HUDEP-2 (cell line): ENCODE measurements at regions not wholly inside any gene's neighbourhood (a gene's known extent, or its start where the extent isn't known, plus 50 kb on each side); places are given as distances from the start of the nearest gene placed in this dataset.
"Not testable (repeated sequence)": the region's sequence is repeated elsewhere in the genome, so short reads cannot be mapped to it uniquely, and the experiment has no call there.

Experiments
- DNase-seq, 76 experiments: peaks; one replicate each; lab custom pipeline; 2025; ENCODE audit not compliant: unreplicated experiment in 76 of 76; lab: John Stamatoyannopoulos, UW

DNA sequence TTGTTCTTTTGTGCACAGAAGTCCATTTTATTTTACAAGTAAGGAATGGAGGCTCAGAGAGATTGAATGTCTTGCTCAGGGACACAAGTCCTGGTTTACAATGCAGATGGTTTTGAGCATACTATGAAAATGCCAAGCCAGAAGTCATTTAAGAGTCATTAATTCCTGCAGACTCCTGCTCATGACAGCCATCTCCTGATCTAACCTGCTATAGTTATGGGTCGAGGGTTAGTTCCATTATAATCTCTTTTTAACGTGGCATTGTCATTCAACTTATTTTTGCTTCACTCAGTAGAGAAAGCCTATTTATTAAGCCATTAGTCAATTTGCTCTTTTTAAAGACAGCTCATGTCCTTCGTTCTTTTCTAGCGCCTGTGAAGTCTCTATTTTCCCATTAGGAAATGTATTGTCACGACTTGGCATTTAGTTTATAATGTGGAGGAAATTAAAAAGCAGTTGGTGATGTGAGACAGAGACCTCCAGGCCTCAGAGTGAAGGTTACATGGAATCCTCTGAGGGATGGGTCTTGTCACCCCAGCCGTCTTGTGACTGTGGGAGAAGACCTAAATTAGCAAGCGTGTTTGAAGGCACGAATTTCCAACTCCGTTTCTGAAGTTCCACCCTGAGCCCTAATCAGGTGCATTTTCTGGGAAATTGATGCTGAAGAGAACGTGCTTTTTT lies 84.1 kb downstream of the ACTBL2 start:
- DNase-seq, result no peak

DNA sequence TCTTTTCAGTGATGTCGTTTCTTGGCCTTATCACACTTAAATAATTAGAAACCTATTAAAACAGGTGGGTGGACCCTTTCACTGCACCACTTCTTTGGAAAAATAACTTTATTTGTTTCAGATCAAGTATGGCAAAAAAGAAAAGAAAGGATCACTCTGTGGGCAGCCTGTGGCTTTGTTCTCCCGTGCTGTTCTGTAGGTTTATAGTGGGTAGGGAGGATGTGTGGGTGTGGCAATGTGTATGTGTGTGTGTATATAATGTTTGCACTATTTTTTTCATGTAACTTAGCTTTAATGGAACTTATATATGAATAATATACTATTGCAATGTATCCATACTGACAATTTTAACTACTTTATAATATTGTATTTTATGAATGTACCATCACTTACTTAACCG lies 85.9 kb downstream of the ACTBL2 start:
- DNase-seq, result no peak

DNA sequence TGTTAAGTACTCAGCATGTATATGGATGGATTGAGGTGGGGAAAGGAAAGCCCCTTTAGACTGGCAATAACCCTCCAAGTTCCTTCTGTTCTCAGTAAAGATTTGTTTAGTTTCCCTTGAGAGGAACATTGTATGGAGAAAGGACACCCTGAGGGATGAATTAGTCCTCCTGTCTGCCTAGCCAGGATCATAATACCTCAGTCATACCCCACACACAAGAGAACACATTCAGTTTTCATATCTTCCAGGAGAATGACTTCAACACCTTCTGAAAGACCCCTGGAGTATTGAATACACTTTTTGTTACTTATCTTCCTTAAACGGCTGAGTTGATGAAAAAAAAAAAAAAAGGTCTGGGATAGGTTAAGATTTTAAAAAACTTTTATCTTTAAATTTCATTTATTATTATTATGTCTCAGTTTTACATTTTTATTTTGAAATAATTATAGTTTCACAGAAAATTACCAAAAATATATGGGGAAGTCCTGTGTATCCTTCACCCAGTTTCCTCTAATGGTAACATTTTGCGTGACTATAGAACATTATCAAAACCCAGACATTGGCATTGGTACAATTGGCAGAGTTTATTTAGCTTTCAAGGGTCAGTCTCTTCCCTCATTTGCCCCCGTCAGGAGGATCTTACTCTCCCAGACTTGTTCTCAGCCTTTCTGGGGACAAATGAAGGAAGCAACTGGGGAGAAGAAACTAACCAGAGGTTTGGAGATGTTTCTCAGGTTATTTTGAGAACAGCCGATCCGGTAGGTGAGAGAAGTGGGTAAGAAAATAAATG lies 88.0 kb downstream of the ACTBL2 start:
- DNase-seq, result no peak

DNA sequence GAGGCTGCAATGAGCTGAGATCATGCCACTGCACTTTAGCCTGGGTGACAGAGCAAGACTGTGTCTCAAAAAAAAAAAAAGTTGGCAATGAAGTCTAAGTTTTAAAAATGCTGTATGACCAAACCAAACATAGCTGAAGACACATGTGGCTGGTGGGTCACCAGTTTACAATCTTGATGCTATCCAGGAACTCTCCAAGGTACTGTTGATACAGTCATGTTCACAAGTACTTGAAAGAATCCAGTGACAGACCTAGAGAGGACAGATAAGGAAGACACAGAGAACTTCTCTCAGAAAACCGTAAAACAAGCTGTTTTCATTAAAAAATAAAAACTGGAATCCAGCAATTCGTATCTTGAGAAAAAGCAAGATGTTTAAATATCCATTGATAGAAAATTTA lies 95.7 kb downstream of the ACTBL2 start:
- DNase-seq, result peak in 1 of 76 experiments; percentile 7

DNA sequence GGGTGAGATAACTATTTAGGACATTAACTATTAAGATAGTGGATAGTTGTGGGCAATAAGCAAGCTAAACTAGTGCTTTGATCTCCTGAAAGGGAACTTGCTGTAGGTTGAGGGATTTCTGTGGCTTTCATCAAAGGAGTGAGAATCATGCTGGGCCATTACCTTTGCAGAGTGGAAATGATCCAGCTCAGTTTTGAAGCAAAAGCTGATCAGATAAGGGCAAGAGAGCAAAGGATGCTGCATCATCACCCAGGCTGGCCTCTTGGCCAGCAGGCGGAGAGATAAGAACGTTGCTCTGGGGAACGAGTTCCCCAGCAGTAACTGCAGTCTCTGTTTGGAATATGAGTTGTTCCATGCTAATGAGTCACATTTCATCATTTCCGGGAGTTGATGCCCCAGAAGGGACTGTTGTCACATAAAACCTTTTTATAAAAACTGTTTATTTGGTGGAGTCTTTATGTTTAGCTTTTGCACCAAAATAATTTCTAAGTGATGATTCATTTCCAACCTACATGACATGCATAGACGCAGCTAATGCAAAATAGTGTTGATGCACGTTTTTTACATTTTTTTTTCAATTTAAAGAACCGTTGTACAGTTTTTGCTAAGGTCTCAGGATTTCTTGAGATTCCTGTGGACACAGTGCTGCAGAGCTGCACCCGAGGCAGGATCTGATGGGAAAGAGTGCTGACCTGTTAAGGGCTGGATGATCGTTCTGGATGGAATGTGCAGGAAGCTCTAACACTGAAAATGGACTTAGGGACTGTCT lies 99.3 kb downstream of the ACTBL2 start:
- peak in 20 of 76 experiments; percentile 1 to 41 (median 16) for DNase-seq

DNA sequence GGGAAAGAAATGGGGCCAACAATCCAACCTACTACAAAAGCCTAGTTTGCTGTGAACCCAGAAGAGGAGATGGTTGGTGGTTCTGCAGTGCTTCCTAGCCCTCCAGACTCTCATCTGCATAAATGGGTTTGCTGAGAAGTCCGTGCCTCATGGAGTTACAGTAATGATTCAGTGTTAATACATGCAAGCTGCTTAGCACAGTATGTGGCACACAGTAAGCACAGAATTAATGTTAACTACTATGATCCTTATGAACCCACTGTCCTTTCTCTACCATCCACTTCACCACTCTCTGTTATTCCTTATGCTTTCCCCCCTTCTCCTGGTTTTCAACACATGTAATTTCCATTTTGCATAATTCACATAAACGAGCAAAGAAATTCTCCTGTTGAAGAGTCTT lies 100.0 kb downstream of the ACTBL2 start:
- DNase-seq, result no peak

DNA sequence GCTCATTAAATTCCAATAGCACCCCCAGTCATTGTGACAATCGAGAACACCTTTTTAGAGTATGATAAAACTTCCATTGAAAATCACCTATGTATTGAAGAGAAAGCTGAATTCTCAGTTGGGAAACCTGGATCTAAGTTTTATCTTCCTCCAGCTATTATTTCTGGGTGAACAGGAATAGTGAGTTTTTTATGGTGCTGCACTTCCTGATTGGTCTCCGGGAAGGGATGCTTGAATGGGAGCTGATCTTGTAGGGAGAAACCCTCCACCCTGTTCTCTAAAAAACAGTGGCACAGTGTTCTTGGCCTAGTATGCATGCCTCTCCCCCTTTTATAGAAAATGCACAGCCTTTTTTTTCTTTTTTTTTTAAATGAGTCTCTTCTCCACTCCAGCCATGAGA lies 112.2 kb downstream of the ACTBL2 start:
- no peak for DNase-seq

DNA sequence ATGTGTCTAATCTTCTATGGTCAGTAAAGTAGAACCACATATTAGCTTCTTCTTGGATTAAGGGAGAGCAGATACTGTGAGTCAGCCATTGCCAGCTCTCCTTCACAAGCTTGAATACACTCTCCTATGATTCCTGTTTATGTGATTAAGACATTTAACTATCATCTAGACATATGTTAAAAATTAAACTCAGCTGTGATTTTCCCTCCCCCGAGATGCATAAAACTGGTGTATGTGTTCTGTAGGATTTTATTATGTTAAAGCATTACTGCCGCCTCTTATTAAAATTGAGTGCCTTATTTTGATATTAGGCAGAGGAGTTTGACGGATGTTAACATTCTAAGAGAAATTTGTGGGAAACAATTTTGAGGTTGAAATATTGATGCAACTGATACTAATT lies 114.6 kb downstream of the ACTBL2 start:
- DNase-seq, result no peak

DNA sequence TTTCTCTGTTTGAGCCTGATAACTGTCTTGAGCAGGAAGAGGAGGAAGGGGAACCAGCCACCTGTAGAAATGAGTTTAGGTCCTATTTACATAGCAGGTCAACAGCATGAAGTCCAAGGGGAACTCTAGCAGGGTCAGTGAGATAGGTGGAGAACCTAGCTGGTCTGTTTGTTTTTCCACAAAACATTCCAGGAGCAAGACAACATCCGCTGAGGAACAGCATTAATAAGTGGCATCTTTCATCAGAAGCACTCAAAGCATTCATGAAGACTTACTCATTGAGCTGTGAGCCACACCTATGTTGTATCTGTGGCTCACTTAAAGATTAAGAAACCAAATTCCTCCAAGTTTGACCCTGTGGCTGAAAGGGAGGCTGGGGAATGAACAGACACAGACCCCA lies 115.9 kb downstream of the ACTBL2 start:
- DNase-seq, result no peak

DNA sequence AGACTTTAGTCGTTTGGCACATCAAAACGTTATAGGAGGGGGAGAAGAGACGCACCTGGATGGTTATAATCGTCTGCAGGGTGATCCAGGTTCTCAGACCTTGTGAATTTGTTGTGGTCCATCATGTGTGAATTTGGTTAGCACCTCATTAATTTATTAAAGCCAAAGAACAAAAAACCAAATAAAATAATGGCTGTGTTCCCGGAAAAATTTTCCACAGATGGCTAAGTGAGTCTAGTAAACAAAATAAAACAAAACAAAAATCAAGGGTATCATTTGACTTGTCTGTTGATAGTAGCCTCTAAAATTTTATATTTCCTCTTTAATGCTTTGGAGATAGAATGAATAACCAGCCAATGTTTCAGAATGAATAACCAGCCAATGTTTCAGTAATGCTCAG lies 119.7 kb downstream of the ACTBL2 start:
- no peak for DNase-seq

DNA sequence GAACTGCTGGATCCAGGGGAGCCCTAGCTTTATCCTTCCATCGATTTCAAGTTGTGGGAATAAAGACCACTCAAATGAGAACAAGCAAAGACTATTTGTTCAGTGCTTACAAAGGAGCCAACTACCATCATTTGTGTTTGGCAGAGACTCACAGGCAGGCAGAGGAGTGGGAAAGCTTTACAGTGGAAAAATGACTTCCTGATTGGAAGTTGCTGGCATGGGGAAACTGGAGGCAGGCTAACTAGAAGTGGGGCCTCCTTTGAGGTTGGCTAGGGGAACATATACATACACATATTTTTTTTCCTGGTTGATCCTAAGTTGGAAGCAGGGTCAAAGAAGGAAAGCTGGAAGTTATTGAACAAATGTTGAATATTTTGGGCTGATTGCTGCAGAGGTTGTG lies 121.7 kb downstream of the ACTBL2 start:
- DNase-seq, result no peak

DNA sequence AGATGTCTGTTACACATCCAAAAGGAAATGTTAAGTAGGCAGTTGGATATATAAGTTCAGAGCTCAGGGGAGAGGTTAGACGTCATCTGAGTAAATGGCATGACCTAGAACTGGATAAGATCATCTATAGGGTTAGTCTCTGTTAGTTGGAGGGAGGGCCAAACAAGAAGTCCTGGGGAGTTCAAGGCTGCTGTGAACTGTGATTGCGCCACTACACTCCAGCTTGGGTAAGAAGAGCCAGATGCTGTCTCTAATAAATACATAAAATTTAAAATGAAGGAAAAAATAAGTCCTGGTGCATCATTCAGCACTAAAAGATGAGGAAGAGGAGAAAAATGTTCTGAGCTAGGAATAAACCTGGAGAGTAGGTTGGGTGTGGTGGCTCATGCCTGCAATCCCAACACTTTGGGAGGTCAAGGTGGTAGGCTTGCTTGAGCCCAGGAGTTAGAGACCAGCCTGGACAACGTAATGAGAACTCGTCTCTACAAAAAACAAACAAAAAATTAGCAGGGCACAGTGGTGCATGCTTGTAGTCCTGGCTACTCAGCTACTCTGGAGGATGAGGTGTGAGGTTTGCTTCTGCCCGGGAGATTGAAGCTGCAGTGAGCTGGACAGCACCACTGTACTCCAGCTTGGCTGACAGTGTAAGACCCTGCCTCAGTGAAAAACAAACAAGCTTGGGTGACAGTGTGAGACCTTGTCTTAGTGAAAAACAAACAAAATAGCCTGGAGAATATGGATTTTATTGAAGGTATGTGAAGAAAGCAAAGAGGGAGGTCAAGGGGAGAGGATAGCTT lies 123.6 kb downstream of the ACTBL2 start:
- no peak for DNase-seq

DNA sequence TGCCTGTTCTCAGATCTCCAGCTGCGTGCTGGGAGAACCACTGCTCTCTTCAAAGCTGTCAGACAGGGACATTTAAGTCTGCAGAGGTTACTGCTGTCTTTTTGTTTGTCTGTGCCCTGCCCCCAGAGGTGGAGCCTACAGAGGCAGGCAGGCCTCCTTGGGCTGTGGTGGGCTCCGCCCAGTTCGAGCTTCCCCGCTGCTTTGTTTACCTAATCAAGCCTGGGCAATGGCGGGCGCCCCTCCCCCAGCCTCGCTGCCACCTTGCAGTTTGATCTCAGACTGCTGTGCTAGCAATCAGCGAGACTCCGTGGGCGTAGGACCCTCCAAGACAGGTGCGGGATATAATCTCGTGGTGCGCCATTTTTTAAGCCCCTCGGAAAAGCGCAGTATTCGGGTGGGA lies 125.8 kb downstream of the ACTBL2 start:
- not testable (repeated sequence) for DNase-seq

DNA sequence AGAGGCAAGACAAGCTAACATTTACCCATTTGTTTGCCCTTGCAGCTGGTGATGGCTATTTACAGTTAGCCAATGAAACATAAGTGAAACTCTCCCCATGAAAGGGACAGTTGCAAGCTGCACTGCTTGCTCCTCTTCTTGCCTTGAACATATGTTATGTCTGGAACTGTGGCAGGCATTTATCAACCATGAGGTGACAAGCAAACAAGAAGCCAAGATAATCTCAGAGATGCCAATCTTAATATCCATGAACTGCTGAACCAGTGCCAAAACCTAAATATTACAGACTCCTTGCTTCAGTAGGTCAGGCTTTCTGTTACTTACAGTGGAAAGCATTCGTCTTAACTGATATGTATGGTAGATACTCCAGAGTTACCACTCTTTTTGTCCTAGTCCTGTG lies 133.4 kb downstream of the ACTBL2 start:
- DNase-seq, result no peak

DNA sequence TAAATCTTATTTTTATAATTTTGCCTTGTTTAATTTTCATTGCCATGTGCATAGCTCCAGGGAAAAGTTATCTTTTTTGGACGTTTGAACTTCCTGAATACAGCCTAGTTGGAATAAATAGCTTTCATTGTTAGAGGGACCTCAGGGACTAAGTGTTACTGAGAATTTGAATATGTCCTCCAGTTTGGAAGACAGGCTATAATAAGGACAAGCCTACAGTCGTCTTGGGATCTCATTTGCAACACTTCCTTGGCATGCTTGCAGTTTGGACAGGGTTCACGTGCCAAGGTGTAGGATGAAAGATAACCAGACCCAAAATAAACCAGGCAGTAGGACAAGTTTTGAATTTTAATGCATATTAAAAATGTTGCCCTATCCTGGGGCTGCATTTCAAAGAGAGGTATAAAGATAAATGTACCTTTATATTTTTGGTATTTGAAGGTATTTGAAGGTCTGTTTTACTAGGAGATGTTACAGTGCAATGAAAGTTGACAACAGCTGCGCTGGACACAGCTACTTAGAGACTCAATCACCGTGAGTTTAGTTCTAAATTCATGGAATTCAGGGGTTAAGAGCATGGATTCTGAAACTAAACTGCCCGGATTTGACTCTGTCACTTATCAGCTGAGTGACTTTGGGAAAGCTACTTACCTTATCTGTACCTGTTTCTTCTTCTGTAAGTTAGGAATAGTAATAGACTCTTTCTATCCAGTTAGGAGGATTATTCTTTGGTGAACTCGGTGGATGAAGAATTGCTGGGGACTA lies 134.1 kb downstream of the ACTBL2 start:
- no peak for DNase-seq

DNA sequence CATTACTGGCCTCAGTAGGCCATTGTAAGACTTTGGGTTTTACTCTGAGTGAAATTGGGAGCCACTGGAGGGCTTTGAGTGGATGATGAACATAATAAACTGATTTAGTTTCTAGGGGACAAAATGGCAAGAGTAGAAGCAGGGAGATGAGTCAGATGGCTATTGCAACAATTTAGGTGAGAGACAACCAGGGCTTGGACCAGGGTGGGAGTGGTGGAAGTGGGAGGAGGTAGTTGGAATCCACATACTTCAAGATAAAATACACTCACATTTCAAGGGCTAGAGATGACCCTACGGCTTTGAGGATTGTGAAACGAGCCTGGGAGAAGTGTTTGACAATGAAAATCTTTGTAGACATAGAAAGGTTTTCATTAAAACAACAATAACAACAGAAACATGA lies 136.3 kb downstream of the ACTBL2 start:
- no peak for DNase-seq

DNA sequence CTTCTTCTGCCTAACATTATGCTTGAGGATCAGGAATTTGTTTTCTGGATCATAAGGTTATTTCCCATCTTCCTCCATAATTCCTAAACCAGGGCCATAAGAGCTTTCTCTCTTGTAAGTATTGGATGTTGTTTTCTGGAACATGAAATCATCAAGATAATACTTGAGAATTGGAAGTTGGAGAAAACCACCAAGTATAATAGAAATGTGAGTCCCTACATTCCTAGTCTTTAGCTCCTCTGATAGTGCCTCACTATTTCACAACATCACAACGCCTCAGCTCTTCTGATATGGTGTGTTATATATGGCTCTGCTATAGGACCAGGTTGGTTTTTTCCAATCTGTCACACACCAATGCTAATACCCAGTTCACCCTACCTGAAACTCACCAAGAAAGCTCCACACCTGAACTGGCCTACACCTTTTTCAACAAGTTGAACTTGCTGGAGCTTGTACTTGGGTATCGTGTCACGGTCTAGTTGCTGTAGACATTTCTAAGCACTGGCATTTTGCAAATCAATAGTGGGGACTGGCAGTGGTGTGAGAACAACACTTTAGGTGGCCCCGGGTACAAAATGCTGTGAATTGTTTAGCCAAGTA lies 141.1 kb downstream of the ACTBL2 start:
- DNase-seq, result no peak

DNA sequence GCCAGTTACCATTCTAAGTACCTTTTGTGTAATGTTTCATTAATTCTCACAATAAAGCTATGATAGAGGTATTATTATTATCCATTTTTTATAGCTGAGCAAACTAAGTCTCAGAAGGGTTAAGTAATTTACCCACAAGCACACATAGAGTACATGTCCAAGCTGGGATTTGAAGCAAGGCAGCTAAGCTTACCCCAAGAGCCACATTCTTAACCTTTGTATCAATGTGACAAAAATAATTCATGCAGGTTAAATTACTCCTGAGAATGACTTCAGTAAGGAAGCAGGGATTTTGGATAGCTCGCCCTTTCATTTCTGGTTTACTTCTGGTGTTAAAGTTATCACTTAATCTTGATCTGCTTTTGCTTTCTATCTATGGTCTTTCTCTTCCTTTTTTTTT lies 141.9 kb downstream of the ACTBL2 start:
- DNase-seq, result no peak

DNA sequence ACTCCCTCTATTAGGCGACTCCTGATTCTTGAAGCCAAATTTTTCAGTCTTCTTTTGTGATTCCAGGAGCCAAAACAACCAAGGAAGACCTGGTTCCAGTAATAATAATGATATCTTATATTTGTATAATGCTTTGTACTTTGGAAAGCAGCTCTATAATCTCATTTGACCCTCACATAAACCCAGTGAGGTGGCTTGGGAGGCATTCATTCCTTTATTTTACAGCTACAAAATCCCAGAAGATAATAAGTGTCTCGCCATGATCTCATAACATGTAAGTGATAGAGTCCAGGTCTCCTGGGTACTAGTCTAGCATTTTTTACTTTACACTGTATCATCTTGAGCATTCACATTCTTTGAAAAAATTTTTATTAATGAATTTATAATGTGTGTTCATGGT lies 143.1 kb downstream of the ACTBL2 start:
- no peak for DNase-seq

DNA sequence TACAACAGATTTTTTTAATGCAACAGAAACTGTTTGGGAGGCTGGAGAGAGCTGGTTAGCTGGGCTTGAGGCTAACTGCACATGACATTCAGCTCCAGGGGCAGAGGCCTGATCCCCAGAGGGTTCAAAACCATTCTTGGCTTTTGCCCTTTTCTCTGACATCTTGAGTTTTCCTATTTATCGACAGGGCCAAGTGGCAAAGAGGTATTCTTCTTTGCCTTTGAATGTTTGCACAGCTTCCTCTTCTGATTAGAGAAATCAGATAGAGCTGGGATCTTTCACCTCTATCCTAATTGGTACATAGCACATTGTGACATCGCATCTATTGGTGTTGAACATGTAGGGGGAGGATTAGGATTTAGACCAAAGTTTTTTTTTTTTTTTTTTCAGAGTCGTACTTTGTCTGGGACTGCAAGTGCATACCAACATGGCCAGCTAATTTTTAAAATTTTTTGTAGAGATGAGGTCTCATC lies 143.7 kb downstream of the ACTBL2 start:
- no peak for DNase-seq
